ENCODE measurements at regions not wholly inside any gene's neighbourhood (a gene's known extent, or its start where the extent isn't known, plus 50 kb on each side); places are given as distances from the start of the nearest gene placed in this dataset.
A peak's percentile ranks its signal among the peaks of the same experiment; 100 is the strongest.
"Not testable (repeated sequence)": the region's sequence is repeated elsewhere in the genome, so short reads cannot be mapped to it uniquely, and the experiment has no call there.

DNA sequence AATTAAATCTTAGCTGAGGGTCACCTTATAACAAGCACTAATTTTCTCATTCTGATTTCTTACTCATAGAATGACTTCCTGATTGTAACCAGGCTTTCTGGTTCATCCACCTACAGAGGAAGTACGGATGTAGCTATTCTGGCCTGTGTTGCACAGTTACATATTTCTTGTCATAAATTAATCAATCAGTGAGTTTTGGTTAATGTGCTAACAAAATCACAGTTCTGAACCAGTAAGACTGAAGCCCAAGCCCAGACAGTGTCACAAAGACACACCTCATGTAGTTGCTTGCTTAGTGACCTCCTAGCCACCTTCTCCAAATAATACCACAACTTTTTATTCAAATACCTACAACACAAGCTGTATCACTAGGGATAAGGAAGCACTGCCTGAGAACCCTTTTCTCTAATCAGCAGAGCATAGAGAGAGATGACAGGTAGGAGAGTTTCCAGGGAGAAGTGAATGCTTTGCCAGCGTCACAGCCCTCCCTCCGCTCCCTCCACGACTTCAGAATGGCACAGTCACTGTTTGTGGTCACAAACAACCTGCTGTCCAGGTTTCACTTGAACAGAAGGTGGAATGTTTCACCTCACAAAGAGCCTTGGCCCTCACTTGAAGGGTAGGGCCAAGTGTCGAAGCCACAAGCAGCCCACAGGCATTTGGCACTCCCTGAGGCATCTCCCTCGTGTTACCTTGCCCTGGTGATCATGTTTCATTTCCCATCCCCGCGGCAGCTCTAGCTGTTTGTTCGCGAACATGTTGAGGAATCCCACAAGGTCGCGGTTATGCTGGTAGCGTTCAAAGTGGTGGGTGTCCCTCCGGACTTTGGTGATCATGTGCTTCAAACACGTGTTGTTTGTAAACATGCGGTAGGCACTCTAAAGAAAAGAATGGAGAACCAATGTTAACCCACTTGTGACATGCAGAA, 120.8 kb upstream of the STK17B start:
- Histone ChIP-seq H3K9me3 (no peaks in the 10 kb centered on the region), H3K36me3 (peaks cover 5% of the 10 kb centered on the region), H3K4me1 (peaks cover 13% of the 10 kb centered on the region), H3K4me3 (no peak overlapping the region), H3K27me3 (ENCODE audit: low read depth) (no peaks in the 10 kb centered on the region), H3K27ac (peak overlapping the region; percentile 42)
- TF ChIP-seq, protein P1, sequence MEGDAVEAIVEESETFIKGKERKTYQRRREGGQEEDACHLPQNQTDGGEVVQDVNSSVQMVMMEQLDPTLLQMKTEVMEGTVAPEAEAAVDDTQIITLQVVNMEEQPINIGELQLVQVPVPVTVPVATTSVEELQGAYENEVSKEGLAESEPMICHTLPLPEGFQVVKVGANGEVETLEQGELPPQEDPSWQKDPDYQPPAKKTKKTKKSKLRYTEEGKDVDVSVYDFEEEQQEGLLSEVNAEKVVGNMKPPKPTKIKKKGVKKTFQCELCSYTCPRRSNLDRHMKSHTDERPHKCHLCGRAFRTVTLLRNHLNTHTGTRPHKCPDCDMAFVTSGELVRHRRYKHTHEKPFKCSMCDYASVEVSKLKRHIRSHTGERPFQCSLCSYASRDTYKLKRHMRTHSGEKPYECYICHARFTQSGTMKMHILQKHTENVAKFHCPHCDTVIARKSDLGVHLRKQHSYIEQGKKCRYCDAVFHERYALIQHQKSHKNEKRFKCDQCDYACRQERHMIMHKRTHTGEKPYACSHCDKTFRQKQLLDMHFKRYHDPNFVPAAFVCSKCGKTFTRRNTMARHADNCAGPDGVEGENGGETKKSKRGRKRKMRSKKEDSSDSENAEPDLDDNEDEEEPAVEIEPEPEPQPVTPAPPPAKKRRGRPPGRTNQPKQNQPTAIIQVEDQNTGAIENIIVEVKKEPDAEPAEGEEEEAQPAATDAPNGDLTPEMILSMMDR (IDR thresholded peaks at IDR 0.05) = no peak
- DNase-seq (peak; percentile 74), ATAC-seq (peak; percentile 84 to 91)
- intact Hi-C loops (cut with DNase I) = no loop called here

DNA sequence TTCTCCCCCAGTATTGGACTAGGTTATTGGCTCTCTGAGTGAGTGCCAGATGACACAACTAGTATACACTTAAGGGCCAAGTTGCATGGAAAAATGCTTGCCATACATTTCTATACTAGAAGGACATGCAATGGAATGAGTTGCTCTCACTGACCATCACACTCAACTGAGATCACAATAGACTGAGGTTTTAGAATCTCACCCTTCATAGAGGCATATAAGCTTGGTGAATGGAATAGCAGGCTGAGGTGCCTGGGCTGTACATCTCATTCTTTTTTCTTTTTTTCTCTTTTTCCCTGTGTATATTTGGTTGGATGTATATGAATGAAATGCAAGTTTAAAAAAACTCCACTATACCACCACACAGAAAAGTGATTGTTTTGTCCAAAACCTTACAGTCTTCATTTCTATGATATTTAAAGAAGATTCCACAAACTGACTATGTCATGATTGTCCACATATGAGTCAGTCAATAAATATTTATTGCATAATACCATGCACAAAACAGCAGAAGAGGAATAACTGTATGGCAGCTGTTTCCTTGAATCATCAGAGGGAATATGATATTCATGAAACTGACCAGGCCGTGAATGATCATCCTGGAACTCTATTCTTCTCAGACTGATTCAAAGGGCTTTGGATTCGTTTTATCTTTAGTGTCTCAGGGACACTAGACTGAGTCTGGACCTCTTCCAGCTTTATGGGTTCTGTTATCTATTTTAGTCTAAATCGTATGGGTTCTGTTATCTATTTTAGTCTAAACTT, 122.6 kb upstream of the STK17B start:
- Histone ChIP-seq H3K27me3 (ENCODE audit: low read depth) (no peaks in the 10 kb centered on the region), H3K4me1 (peaks cover 13% of the 10 kb centered on the region), H3K27ac (no peak overlapping the region), H3K36me3 (peaks cover 5% of the 10 kb centered on the region), H3K9me3 (no peaks in the 10 kb centered on the region), H3K4me3 (no peak overlapping the region)
- peak in 1 of 2 donors; percentile 11 for ATAC-seq
- TF ChIP-seq, protein P1 (IDR thresholded peaks at IDR 0.05) = no peak
- intact Hi-C loops (cut with DNase I) = no loop called here
- DNase-seq = no peak

DNA sequence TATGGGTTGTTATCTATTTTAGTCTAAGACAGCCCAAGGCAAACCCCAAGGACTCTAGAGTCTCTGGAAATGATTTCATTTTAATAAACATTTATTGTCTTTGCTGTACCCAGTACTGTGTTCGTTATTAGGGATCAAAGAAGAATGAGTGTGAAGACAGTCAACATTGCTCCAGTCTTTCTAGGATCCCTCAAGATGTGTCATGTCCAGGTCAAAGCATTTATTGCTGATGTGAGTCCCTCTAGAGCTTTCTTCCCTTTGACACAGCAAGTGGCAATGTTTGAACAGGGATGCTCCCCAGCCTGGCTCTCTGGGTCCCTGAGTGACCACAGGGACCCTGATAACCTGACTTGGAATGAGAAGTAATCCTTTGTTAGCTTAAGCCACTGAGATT, 123.1 kb upstream of the STK17B start:
- Histone ChIP-seq H3K9me3 (no peaks in the 10 kb centered on the region), H3K4me3 (no peak overlapping the region), H3K27ac (no peak overlapping the region), H3K36me3 (peaks cover 5% of the 10 kb centered on the region), H3K4me1 (peaks cover 13% of the 10 kb centered on the region), H3K27me3 (ENCODE audit: low read depth) (no peaks in the 10 kb centered on the region)
- TF ChIP-seq, protein P1 (IDR thresholded peaks at IDR 0.05) = no peak
- intact Hi-C loops (cut with DNase I) = no loop called here
- no peak for DNase-seq
- ATAC-seq = no peak

DNA sequence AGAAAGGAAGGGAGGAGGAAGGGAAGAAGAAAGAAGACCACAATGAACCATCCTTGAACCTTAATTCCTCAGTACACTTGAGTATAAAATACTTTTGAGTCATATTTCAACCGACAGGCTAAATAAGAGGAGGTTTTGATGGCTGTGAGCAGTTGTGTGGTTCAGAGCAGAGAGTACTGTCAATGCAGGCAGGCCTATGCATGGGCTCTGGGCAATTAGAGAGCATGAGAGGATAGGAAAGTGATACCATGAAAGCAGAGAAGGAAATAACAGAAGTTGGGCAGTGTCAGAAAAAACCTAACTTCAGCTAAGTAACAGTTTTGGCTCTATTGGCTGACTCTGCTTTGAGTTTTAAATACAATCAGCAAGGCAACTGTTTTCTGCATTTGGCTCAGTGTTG, 123.6 kb upstream of the STK17B start:
- DNase-seq = no peak
- Histone ChIP-seq H3K4me1 (peaks cover 13% of the 10 kb centered on the region), H3K9me3 (no peaks in the 10 kb centered on the region), H3K4me3 (no peak overlapping the region), H3K36me3 (peaks cover 5% of the 10 kb centered on the region), H3K27me3 (ENCODE audit: low read depth) (no peaks in the 10 kb centered on the region), H3K27ac (no peak overlapping the region)
- TF ChIP-seq, protein P1 (IDR thresholded peaks at IDR 0.05) = no peak
- intact Hi-C loops (cut with DNase I) = no loop called here
- no peak for ATAC-seq

DNA sequence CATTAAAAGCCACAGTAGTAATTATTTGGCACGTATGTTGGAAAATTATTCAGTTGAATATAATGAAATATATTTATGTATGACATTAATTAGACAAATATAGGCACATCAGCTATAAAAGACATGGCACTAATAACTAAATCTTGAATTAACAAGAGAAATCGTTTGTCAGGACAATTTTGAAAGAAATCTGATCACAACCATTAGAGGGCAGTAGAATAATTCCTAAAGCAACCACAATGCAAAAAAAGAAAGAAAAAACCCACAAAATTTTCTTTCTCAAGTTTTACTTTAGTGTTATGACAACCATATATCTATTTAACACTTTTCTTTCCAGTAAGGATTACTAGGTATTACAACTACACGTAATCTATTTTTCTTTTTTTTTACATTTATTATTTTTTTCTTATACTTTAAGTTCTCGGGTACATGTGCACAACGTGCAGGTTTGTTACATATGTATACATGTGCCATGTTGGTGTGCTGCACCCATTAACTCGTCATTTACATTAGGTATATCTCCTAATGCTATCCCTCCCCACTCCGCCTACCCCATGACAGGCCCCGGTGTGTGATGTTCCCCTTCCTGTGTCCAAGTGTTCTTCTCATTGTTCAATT, 126.8 kb upstream of the STK17B start:
- H3K9me3 ChIP-seq; H3K4me3 ChIP-seq; intact Hi-C loops (cut with DNase I); H3K27me3 ChIP-seq (ENCODE audit: low read depth); DNase-seq; H3K4me1 ChIP-seq; H3K36me3 ChIP-seq; H3K27ac ChIP-seq; ATAC-seq: not testable (repeated sequence)
- TF ChIP-seq, protein P1 (IDR thresholded peaks at IDR 0.05) = peak; percentile 61

All from lower lobe of right lung (tissue), 2 donors.